ENCODE measurements at regions not wholly inside any gene's neighbourhood (a gene's known extent, or its start where the extent isn't known, plus 50 kb on each side); places are given as distances from the start of the nearest gene placed in this dataset.

- TF ChIP-seq ZNF384 (IDR thresholded peaks at IDR 0.05) (no peak), NFRKB (IDR thresholded peaks at IDR 0.05) (no peak), ELF4 (IDR thresholded peaks at IDR 0.05) (no peak), L3MBTL2 (conservative IDR thresholded peaks at IDR 0.05) (no peak), SP1 (IDR thresholded peaks at IDR 0.05) (no peak), FOXM1 (IDR thresholded peaks at IDR 0.05; ENCODE audit: borderline replicate concordance) (no peak), SUZ12 (IDR thresholded peaks at IDR 0.05) (no peak)
- DNase-seq (ENCODE audit: extremely low spot score), result no peak
- POLR2A ChIA-PET, result no interaction called here
- CTCF ChIA-PET, result no interaction called here
Observed at GRCh38 chr13:26897706-26898550, 137.3 kb upstream of the GPR12 start.

- TF ChIP-seq L3MBTL2 (conservative IDR thresholded peaks at IDR 0.05) (no peak), ARNT (IDR thresholded peaks at IDR 0.05) (no peak), TARDBP (IDR thresholded peaks at IDR 0.05) (no peak), PKNOX1 (IDR thresholded peaks at IDR 0.05) (no peak), SP1 (IDR thresholded peaks at IDR 0.05) (no peak), NFRKB (IDR thresholded peaks at IDR 0.05) (no peak), LEF1 (IDR thresholded peaks at IDR 0.05; ENCODE audit: borderline replicate concordance) (no peak), ELF4 (IDR thresholded peaks at IDR 0.05) (no peak), HDGF (IDR thresholded peaks at IDR 0.05; ENCODE audit: borderline replicate concordance) (no peak), FOXK2 (IDR thresholded peaks at IDR 0.05) (no peak), FOXM1 (IDR thresholded peaks at IDR 0.05; ENCODE audit: borderline replicate concordance) (no peak), SUZ12 (IDR thresholded peaks at IDR 0.05) (no peak)
- no peak for DNase-seq (ENCODE audit: extremely low spot score)
- CTCF ChIA-PET, result no interaction called here
- POLR2A ChIA-PET, result no interaction called here
Observed at GRCh38 chr13:26896986-26897668, 136.5 kb upstream of the GPR12 start.

GRCh38 chr13:26895808-26896466, 135.4 kb upstream of the GPR12 start:
- TF ChIP-seq NFRKB (IDR thresholded peaks at IDR 0.05) (no peak), FOXK2 (IDR thresholded peaks at IDR 0.05) (no peak), ARNT (IDR thresholded peaks at IDR 0.05) (no peak), FOXA1 (IDR thresholded peaks at IDR 0.05) (no peak), PKNOX1 (IDR thresholded peaks at IDR 0.05) (no peak), ELF4 (IDR thresholded peaks at IDR 0.05) (no peak), TARDBP (IDR thresholded peaks at IDR 0.05) (no peak), SP1 (IDR thresholded peaks at IDR 0.05) (no peak), ZNF384 (IDR thresholded peaks at IDR 0.05) (no peak), HDGF (IDR thresholded peaks at IDR 0.05; ENCODE audit: borderline replicate concordance) (no peak), FOXM1 (IDR thresholded peaks at IDR 0.05; ENCODE audit: borderline replicate concordance) (no peak)
- ChIA-PET CTCF (no interaction called here), POLR2A (no interaction called here)
- no peak for DNase-seq (ENCODE audit: extremely low spot score)

GRCh38 chr13:26895081-26895807, 134.7 kb upstream of the GPR12 start:
- no peak for TF ChIP-seq PKNOX1 (IDR thresholded peaks at IDR 0.05)
- no peak for TF ChIP-seq HDGF (IDR thresholded peaks at IDR 0.05; ENCODE audit: borderline replicate concordance)
- TF ChIP-seq LEF1 (IDR thresholded peaks at IDR 0.05; ENCODE audit: borderline replicate concordance), result no peak
- TF ChIP-seq ZNF384 (IDR thresholded peaks at IDR 0.05), result no peak
- no peak for TF ChIP-seq FOXA1 (IDR thresholded peaks at IDR 0.05)
- no peak for TF ChIP-seq BHLHE40 (IDR thresholded peaks at IDR 0.05; ENCODE audit: borderline replicate concordance)
- TF ChIP-seq FOXK2 (IDR thresholded peaks at IDR 0.05), result no peak
- no peak for TF ChIP-seq SUZ12 (IDR thresholded peaks at IDR 0.05)
- TF ChIP-seq CTBP1 (IDR thresholded peaks at IDR 0.05; ENCODE audit: borderline replicate concordance), result no peak
- no peak for TF ChIP-seq ELF4 (IDR thresholded peaks at IDR 0.05)
- TF ChIP-seq ARNT (IDR thresholded peaks at IDR 0.05), result no peak
- TF ChIP-seq NFRKB (IDR thresholded peaks at IDR 0.05), result no peak
- no peak for TF ChIP-seq TARDBP (IDR thresholded peaks at IDR 0.05)
- no peak for TF ChIP-seq SP1 (IDR thresholded peaks at IDR 0.05)
- no peak for TF ChIP-seq FOXM1 (IDR thresholded peaks at IDR 0.05; ENCODE audit: borderline replicate concordance)
- TF ChIP-seq L3MBTL2 (conservative IDR thresholded peaks at IDR 0.05), result no peak
- ChIA-PET CTCF (no interaction called here), POLR2A (no interaction called here)
- DNase-seq (ENCODE audit: extremely low spot score), result no peak

GRCh38 chr13:26888632-26889031, 128.0 kb upstream of the GPR12 start:
- DNase-seq (ENCODE audit: extremely low spot score), result no peak
- TF ChIP-seq SUZ12 (IDR thresholded peaks at IDR 0.05) (no peak), FOXA1 (IDR thresholded peaks at IDR 0.05) (no peak), SP1 (IDR thresholded peaks at IDR 0.05) (no peak), ELF4 (IDR thresholded peaks at IDR 0.05) (no peak), NFRKB (IDR thresholded peaks at IDR 0.05) (no peak), TARDBP (IDR thresholded peaks at IDR 0.05) (no peak), LEF1 (IDR thresholded peaks at IDR 0.05; ENCODE audit: borderline replicate concordance) (no peak), L3MBTL2 (conservative IDR thresholded peaks at IDR 0.05) (no peak), HDGF (IDR thresholded peaks at IDR 0.05; ENCODE audit: borderline replicate concordance) (no peak), BHLHE40 (IDR thresholded peaks at IDR 0.05; ENCODE audit: borderline replicate concordance) (no peak), FOXM1 (IDR thresholded peaks at IDR 0.05; ENCODE audit: borderline replicate concordance) (no peak), CTBP1 (IDR thresholded peaks at IDR 0.05; ENCODE audit: borderline replicate concordance) (no peak), PKNOX1 (IDR thresholded peaks at IDR 0.05) (no peak), FOXK2 (IDR thresholded peaks at IDR 0.05) (no peak), ZNF384 (IDR thresholded peaks at IDR 0.05) (no peak), ARNT (IDR thresholded peaks at IDR 0.05) (no peak)
- POLR2A ChIA-PET, result no interaction called here
- CTCF ChIA-PET, result interaction anchor here (4.1 kb wide), 1 partner anchor 16 kb away, joined by 13 read pairs; no protein-coding TSS in a partner anchor
